Sigmoid colon (tissue), 3 donors: ENCODE measurements at regions not wholly inside any gene's neighbourhood (a gene's known extent, or its start where the extent isn't known, plus 50 kb on each side); places are given as distances from the start of the nearest gene placed in this dataset.

Experiments
- POLR2A ChIP-seq, 2 donors: fragments of 450-650 bp; IDR thresholded peaks; one replicate each; pipeline ENCODE4 v1.6.1; 2016; ENCODE audit warnings: antibody characterized with exemption in 2 of 2, mild to moderate bottlenecking in 2 of 2, moderate library complexity in 2 of 2
- TF ChIP-seq, protein P1 (sequence below), 4 experiments: fragments of 450-650 bp in 3 of 4; fragments of 200-600 bp in 1 of 4; IDR thresholded peaks; one replicate each; pipeline ENCODE4 v1.5.1; 2016 to 2019; ENCODE audit warnings: antibody characterized with exemption in 4 of 4, mild to moderate bottlenecking in 3 of 4, moderate library complexity in 2 of 4

DNA sequence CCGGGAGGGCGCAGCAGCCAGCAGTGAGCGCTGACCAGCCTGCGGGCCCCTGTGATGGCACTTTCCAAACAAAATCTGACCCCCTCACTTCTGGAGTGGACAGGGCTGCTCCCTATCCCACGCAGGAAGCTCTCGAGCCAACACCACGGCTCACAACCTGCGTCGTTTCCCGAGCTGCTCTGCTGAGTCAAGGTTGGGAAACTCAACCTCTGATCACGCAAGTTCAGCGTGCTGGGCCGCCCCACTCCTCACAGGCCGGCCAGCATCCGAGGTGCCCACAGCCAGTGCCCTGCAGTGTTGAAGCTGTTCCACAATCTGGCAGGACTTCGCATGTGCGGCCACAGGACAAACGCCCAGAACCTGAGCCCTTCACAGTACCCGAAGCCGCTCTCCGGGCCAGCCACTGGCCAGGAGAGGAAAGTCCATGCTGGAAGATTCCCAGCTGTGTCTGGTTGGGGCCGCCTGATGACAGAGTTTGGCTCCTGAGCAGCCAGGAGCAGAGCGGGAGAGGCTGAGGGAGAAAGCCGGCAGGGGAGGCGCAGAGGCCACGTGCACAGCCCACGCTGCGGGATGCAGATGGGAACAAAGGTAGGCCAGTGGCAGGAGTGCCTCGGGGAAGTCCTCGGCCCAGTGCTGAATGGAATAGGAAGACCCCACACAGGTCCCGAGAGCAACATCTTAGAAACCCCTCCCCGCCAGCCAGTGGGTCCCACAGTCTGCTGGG is 263.3 kb upstream of the TCERG1L start:
- TF ChIP-seq, protein P1, sequence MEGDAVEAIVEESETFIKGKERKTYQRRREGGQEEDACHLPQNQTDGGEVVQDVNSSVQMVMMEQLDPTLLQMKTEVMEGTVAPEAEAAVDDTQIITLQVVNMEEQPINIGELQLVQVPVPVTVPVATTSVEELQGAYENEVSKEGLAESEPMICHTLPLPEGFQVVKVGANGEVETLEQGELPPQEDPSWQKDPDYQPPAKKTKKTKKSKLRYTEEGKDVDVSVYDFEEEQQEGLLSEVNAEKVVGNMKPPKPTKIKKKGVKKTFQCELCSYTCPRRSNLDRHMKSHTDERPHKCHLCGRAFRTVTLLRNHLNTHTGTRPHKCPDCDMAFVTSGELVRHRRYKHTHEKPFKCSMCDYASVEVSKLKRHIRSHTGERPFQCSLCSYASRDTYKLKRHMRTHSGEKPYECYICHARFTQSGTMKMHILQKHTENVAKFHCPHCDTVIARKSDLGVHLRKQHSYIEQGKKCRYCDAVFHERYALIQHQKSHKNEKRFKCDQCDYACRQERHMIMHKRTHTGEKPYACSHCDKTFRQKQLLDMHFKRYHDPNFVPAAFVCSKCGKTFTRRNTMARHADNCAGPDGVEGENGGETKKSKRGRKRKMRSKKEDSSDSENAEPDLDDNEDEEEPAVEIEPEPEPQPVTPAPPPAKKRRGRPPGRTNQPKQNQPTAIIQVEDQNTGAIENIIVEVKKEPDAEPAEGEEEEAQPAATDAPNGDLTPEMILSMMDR (IDR thresholded peaks at IDR 0.05), result no peak
- TF ChIP-seq POLR2A (IDR thresholded peaks at IDR 0.05), result no peak
